NB4 (cell line): ENCODE measurements at regions not wholly inside any gene's neighbourhood (a gene's known extent, or its start where the extent isn't known, plus 50 kb on each side); places are given as distances from the start of the nearest gene placed in this dataset.

ENCODE experiments used
- POLR2A ChIP-seq: IDR thresholded peaks from 2 replicates; pipeline ENCODE4 v1.6.1; 2011; ENCODE audit warnings: mild to moderate bottlenecking; ENCODE audit not compliant: insufficient read length; ENCODE audit errors: extremely low read depth
- TF ChIP-seq, protein P1 (sequence below): IDR thresholded peaks from one replicate; pipeline ENCODE4 v1.5.1; 2012; ENCODE audit warnings: low read depth, low read length
- TF ChIP-seq, protein P2 (sequence below): IDR thresholded peaks from 2 replicates; pipeline ENCODE4 v1.6.1; 2011; ENCODE audit warnings: low read depth, low read length

GRCh38 chr20:24771542-24772061 lies 177.5 kb upstream of the CST7 start:
- TF ChIP-seq, protein P1, sequence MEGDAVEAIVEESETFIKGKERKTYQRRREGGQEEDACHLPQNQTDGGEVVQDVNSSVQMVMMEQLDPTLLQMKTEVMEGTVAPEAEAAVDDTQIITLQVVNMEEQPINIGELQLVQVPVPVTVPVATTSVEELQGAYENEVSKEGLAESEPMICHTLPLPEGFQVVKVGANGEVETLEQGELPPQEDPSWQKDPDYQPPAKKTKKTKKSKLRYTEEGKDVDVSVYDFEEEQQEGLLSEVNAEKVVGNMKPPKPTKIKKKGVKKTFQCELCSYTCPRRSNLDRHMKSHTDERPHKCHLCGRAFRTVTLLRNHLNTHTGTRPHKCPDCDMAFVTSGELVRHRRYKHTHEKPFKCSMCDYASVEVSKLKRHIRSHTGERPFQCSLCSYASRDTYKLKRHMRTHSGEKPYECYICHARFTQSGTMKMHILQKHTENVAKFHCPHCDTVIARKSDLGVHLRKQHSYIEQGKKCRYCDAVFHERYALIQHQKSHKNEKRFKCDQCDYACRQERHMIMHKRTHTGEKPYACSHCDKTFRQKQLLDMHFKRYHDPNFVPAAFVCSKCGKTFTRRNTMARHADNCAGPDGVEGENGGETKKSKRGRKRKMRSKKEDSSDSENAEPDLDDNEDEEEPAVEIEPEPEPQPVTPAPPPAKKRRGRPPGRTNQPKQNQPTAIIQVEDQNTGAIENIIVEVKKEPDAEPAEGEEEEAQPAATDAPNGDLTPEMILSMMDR, result no peak
- TF ChIP-seq POLR2A, result no peak
- TF ChIP-seq, protein P2, sequence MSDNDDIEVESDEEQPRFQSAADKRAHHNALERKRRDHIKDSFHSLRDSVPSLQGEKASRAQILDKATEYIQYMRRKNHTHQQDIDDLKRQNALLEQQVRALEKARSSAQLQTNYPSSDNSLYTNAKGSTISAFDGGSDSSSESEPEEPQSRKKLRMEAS, result no peak
